MM.1S (cell line): ENCODE measurements at regions not wholly inside any gene's neighbourhood (a gene's known extent, or its start where the extent isn't known, plus 50 kb on each side); places are given as distances from the start of the nearest gene placed in this dataset.

Experiments
- DNase-seq: peaks from one replicate; pipeline ENCODE4 v3.0.0-alpha.2; 2015
- H2AFZ ChIP-seq: fragments of 300-600 bp; sonication (generic); 2 replicates; pipeline ENCODE4 v1.6.0; 2016; ENCODE audit warnings: antibody characterized with exemption, low read length
- H3F3A ChIP-seq: fragments of 300-600 bp; sonication (generic); 2 replicates; pipeline ENCODE4 v1.6.1; 2016; ENCODE audit warnings: mild to moderate bottlenecking, antibody characterized with exemption, low read length, moderate library complexity, mixed read lengths; ENCODE audit not compliant: insufficient read depth
- H3K27ac ChIP-seq: fragments of 300-600 bp; sonication (generic); 2 replicates; pipeline ENCODE4 v1.5.1; 2016; ENCODE audit warnings: mild to moderate bottlenecking, low read length
- H3K27me3 ChIP-seq: fragments of 300-600 bp; sonication (generic); replicated peaks from 2 replicates; pipeline ENCODE4 v1.6.0; 2016; ENCODE audit warnings: low read length; ENCODE audit not compliant: insufficient read depth
- H3K36me3 ChIP-seq: fragments of 300-600 bp; sonication (generic); replicated peaks from 2 replicates; pipeline ENCODE4 v1.6.1; 2016; ENCODE audit warnings: mild to moderate bottlenecking, low read length, mixed read lengths; ENCODE audit not compliant: insufficient read depth
- H3K4me1 ChIP-seq: fragments of 300-600 bp; sonication (generic); 2 replicates; pipeline ENCODE4 v1.6.1; 2016; ENCODE audit warnings: low read length, mixed read lengths
- H3K4me2 ChIP-seq: fragments of 300-600 bp; sonication (generic); 2 replicates; pipeline ENCODE4 v1.6.0; 2016; ENCODE audit warnings: low read depth, low read length
- H3K4me3 ChIP-seq: fragments of 300-600 bp; sonication (generic); 2 replicates; pipeline ENCODE4 v1.5.1; 2016; ENCODE audit warnings: low read length, mixed read lengths
- H3K79me2 ChIP-seq: fragments of 300-600 bp; sonication (generic); 2 replicates; pipeline ENCODE4 v1.6.1; 2016; ENCODE audit warnings: mixed run types, low read length, mixed read lengths
- H3K9ac ChIP-seq: fragments of 300-600 bp; sonication (generic); 2 replicates; pipeline ENCODE4 v1.6.1; 2016; ENCODE audit warnings: low read length, mixed read lengths
- H3K9me2 ChIP-seq: fragments of 300-600 bp; sonication (generic); replicated peaks from 2 replicates; pipeline ENCODE4 v1.6.1; 2016; ENCODE audit warnings: mild to moderate bottlenecking, low read length, mixed read lengths; ENCODE audit not compliant: insufficient read depth
- H3K9me3 ChIP-seq: fragments of 300-600 bp; sonication (generic); replicated peaks from 2 replicates; pipeline ENCODE4 v1.6.1; 2016; ENCODE audit warnings: mild to moderate bottlenecking, low read length, mixed read lengths; ENCODE audit not compliant: insufficient read depth
- H4K20me1 ChIP-seq: fragments of 300-600 bp; sonication (generic); 2 replicates; pipeline ENCODE4 v1.6.1; 2016; ENCODE audit warnings: mild to moderate bottlenecking, low read length, moderate library complexity, mixed read lengths; ENCODE audit not compliant: insufficient read depth
- EZH2 ChIP-seq: fragments of 300-600 bp; sonication (generic); optimal IDR thresholded peaks from 2 replicates; pipeline ENCODE3; 2017; ENCODE audit warnings: low read depth, mild to moderate bottlenecking, antibody characterized with exemption, low read length, mixed read lengths
- EZH2phosphoT487 ChIP-seq: fragments of 300-600 bp; sonication (generic); IDR thresholded peaks from 2 replicates; pipeline ENCODE4 v1.6.1; 2018; ENCODE audit warnings: antibody characterized with exemption, low read length
- TF ChIP-seq, protein P1 (sequence below): fragments of 300-600 bp; sonication (generic); IDR thresholded peaks from 2 replicates; pipeline ENCODE4 v1.5.1; 2016; ENCODE audit warnings: antibody characterized with exemption, low read length, mixed read lengths

- Histone ChIP-seq H3K79me2 (no peaks in the 10 kb centered on the region), H2AFZ (no peak overlapping the region), H3K4me1 (no peaks in the 10 kb centered on the region), H3K27ac (no peak overlapping the region), H3K4me3 (no peak overlapping the region), H3K9ac (no peak overlapping the region), H3K4me2 (no peak overlapping the region), H3K9me3 (no peaks in the 10 kb centered on the region), H3F3A (no peaks in the 10 kb centered on the region), H3K36me3 (no peaks in the 10 kb centered on the region), H3K9me2 (no peaks in the 10 kb centered on the region), H4K20me1 (no peaks in the 10 kb centered on the region), H3K27me3 (no peaks in the 10 kb centered on the region)
- DNase-seq = no peak
- TF ChIP-seq EZH2phosphoT487 (no peak), EZH2 (no peak)
- TF ChIP-seq, protein P1, sequence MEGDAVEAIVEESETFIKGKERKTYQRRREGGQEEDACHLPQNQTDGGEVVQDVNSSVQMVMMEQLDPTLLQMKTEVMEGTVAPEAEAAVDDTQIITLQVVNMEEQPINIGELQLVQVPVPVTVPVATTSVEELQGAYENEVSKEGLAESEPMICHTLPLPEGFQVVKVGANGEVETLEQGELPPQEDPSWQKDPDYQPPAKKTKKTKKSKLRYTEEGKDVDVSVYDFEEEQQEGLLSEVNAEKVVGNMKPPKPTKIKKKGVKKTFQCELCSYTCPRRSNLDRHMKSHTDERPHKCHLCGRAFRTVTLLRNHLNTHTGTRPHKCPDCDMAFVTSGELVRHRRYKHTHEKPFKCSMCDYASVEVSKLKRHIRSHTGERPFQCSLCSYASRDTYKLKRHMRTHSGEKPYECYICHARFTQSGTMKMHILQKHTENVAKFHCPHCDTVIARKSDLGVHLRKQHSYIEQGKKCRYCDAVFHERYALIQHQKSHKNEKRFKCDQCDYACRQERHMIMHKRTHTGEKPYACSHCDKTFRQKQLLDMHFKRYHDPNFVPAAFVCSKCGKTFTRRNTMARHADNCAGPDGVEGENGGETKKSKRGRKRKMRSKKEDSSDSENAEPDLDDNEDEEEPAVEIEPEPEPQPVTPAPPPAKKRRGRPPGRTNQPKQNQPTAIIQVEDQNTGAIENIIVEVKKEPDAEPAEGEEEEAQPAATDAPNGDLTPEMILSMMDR = no peak
Measured at GRCh38 chr21:41055266-41055665, 112.7 kb upstream of the BACE2 start.

DNA sequence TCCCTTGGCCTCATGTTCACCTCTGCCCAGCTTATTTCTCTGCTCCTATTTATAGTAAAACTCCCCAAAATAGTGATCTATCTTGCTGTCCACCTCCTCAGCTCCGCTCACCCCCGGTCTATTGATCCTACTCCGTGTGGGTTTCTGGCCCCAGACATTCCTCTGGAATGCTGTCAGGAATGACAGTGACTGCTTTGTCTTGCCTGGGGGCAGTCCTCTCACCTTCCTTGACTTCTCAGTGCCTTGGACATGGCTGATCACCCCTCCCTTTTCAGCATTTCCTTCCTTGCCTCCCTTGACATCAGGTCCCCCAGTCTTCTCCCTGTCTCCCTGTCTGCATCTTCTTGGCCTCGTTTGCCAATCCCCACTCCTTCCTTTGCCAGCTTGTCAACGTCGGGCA lies 108.1 kb upstream of the BACE2 start:
- H4K20me1 ChIP-seq = no peaks in the 10 kb centered on the region
- no peak overlapping the region for H2AFZ ChIP-seq
- no peak overlapping the region for H3K4me3 ChIP-seq
- no peaks in the 10 kb centered on the region for H3K4me1 ChIP-seq
- no peaks in the 10 kb centered on the region for H3K9me2 ChIP-seq
- H3K4me2 ChIP-seq = no peak overlapping the region
- DNase-seq = no peak
- H3K36me3 ChIP-seq = no peaks in the 10 kb centered on the region
- no peaks in the 10 kb centered on the region for H3K79me2 ChIP-seq
- TF ChIP-seq EZH2phosphoT487 = no peak
- no peak for TF ChIP-seq EZH2
- TF ChIP-seq, protein P1 = no peak
- H3K27ac ChIP-seq = no peak overlapping the region
- H3F3A ChIP-seq = no peaks in the 10 kb centered on the region
- H3K9ac ChIP-seq = no peak overlapping the region
- no peaks in the 10 kb centered on the region for H3K9me3 ChIP-seq
- H3K27me3 ChIP-seq = no peaks in the 10 kb centered on the region

DNA sequence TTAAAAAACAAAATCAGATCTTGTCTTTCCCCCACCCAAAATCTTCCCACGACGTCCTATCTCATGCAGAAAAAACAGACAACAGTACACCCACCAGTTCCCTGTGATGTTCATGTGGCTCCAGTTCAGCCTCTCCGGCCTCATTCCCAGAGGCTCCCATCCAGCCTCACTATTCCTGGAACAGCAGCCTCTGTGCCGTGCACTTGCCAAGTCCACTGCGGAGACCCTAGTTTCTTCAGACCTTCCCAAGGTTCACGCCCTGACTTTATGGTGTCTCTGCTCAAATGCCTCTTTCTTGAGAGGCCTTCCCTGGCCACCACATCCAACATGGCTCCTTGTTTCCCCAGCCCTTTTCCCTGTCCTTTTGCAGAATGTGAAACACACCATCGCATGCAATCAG lies 106.3 kb upstream of the BACE2 start:
- TF ChIP-seq, protein P1 = no peak
- no peak for TF ChIP-seq EZH2phosphoT487
- no peak for TF ChIP-seq EZH2
- Histone ChIP-seq H3K4me2 (no peak overlapping the region), H3K27ac (no peak overlapping the region), H3K9me2 (no peaks in the 10 kb centered on the region), H4K20me1 (no peaks in the 10 kb centered on the region), H3K9ac (no peak overlapping the region), H3K4me1 (no peaks in the 10 kb centered on the region), H2AFZ (no peak overlapping the region), H3K9me3 (no peaks in the 10 kb centered on the region), H3K79me2 (no peaks in the 10 kb centered on the region), H3F3A (no peaks in the 10 kb centered on the region), H3K4me3 (no peak overlapping the region), H3K36me3 (no peaks in the 10 kb centered on the region), H3K27me3 (no peaks in the 10 kb centered on the region)
- DNase-seq = no peak
